ENCODE measurements at regions not wholly inside any gene's neighbourhood (a gene's known extent, or its start where the extent isn't known, plus 50 kb on each side); places are given as distances from the start of the nearest gene placed in this dataset.
"Not testable (repeated sequence)": the region's sequence is repeated elsewhere in the genome, so short reads cannot be mapped to it uniquely, and the experiment has no call there.

- DNase-seq (ENCODE audit: low read depth), result peak; percentile 90
Observed at GRCh38 chr16:64356267-64356666, 765.6 kb downstream of the CDH11 start.

- no peak for DNase-seq (ENCODE audit: low read depth)
Observed at GRCh38 chr16:64352246-64352645, 769.6 kb downstream of the CDH11 start.

- no peak for DNase-seq (ENCODE audit: low read depth)
Observed at GRCh38 chr16:64351121-64351520, 770.7 kb downstream of the CDH11 start.

- DNase-seq (ENCODE audit: low read depth), result no peak
Observed at GRCh38 chr16:64346080-64346479, 775.8 kb downstream of the CDH11 start.

- no peak for DNase-seq (ENCODE audit: low read depth)
Observed at GRCh38 chr16:64345142-64345541, 776.7 kb downstream of the CDH11 start.

- not testable (repeated sequence) for DNase-seq (ENCODE audit: low read depth)
Observed at GRCh38 chr16:64343820-64344443, 777.9 kb downstream of the CDH11 start.

- no peak for DNase-seq (ENCODE audit: low read depth)
Observed at GRCh38 chr16:64343061-64343819, 778.6 kb downstream of the CDH11 start.

- DNase-seq (ENCODE audit: low read depth), result not testable (repeated sequence)
Observed at GRCh38 chr16:64341336-64341735, 780.5 kb downstream of the CDH11 start.

- peak; percentile 69 for DNase-seq (ENCODE audit: low read depth)
Observed at GRCh38 chr16:64339052-64339770, 782.7 kb downstream of the CDH11 start.

- DNase-seq (ENCODE audit: low read depth), result no peak
Observed at GRCh38 chr16:64321881-64322280, 800.0 kb downstream of the CDH11 start.

GRCh38 chr16:64321066-64321465, 800.8 kb downstream of the CDH11 start:
- no peak for DNase-seq (ENCODE audit: low read depth)

- no peak for DNase-seq (ENCODE audit: low read depth)
Observed at GRCh38 chr16:64317601-64318000, 804.3 kb downstream of the CDH11 start.

GRCh38 chr16:64313726-64314125, 808.1 kb downstream of the CDH11 start:
- no peak for DNase-seq (ENCODE audit: low read depth)

GRCh38 chr16:64312980-64313379, 808.9 kb downstream of the CDH11 start:
- no peak for DNase-seq (ENCODE audit: low read depth)

GRCh38 chr16:64312292-64312691, 809.6 kb downstream of the CDH11 start:
- DNase-seq (ENCODE audit: low read depth), result no peak

- DNase-seq (ENCODE audit: low read depth), result peak; percentile 1
Observed at GRCh38 chr16:64311241-64311640, 810.6 kb downstream of the CDH11 start.

- no peak for DNase-seq (ENCODE audit: low read depth)
Observed at GRCh38 chr16:64309398-64310110, 812.3 kb downstream of the CDH11 start.

- DNase-seq (ENCODE audit: low read depth), result no peak
Observed at GRCh38 chr16:64308721-64309120, 813.1 kb downstream of the CDH11 start.

- DNase-seq (ENCODE audit: low read depth), result no peak
Observed at GRCh38 chr16:64307431-64307830, 814.4 kb downstream of the CDH11 start.

GRCh38 chr16:64305663-64306062, 816.2 kb downstream of the CDH11 start:
- DNase-seq (ENCODE audit: low read depth), result no peak

- DNase-seq (ENCODE audit: low read depth), result no peak
Observed at GRCh38 chr16:64304951-64305350, 816.9 kb downstream of the CDH11 start.

GRCh38 chr16:64304396-64304795, 817.5 kb downstream of the CDH11 start:
- DNase-seq (ENCODE audit: low read depth), result no peak
